GM19239 (cell line): ENCODE measurements at regions not wholly inside any gene's neighbourhood (a gene's known extent, or its start where the extent isn't known, plus 50 kb on each side); places are given as distances from the start of the nearest gene placed in this dataset.
A peak's percentile ranks its signal among the peaks of the same experiment; 100 is the strongest.
"Not testable (repeated sequence)": the region's sequence is repeated elsewhere in the genome, so short reads cannot be mapped to it uniquely, and the experiment has no call there.

Experiments used
- DNase-seq: peaks from one replicate; pipeline ENCODE4 v3.0.0; 2011; ENCODE audit warnings: low spot score; ENCODE audit not compliant: insufficient read length
- FAIRE-seq: peaks from 2 replicates; lab custom pipeline; 2011; peaks lifted over from hg19 to GRCh38; lab: Jason Lieb, UNC

DNA sequence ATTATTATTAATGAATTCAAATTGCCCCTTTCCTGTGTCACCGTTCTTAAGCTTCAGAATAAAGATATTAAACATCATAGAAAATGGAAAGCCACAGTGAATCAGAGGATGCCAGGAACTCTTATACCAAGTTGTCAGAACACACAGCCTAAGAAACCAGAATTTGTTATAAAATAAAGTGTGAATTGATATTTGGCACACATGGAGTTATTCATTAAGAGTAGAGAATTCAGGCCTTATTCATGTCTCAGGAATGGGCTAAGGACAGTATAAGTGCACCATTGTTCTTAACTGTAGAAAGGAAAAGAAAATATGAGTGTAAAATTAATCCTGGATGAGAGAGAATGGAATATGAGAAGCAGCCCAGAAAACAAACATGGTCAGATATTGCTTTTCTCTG is 86.7 kb upstream of the ATP8B1 start:
- DNase-seq (no peak), FAIRE-seq (no peak)

- FAIRE-seq (no peak), DNase-seq (no peak)
Observed at GRCh38 chr18:57887543-57888383, 84.6 kb upstream of the ATP8B1 start.

GRCh38 chr18:57885931-57886330 is 82.8 kb upstream of the ATP8B1 start:
- DNase-seq = no peak
- no peak for FAIRE-seq

- no peak for DNase-seq
Observed at GRCh38 chr18:57882465-57882864, 79.3 kb upstream of the ATP8B1 start.

DNA sequence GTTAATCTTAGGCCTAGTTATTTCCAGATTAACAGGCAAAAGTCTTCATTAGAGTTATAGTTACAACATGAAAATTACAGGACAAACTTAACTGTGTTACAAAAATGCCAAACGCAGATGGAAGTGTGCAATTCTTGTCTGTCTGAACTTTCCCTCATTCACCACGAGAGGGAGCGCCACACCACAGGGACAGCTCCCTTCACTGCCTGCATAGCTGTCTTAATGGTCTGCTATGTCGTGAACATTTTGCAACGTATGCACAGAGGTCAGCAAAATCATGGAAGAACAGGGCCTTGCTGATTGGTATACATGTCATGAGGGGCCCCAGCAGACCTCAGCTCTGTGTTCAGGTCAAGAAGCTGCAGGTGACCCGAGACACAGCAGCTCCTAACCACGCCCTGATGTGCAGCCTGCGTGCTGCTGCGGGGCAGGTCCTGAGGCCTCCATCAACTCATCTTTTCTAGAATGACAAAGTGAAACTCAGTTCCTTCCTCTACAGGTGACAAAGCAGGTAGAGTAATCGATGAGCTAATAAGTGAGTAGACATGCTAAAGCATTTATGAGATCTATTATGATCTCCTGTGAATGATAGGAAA is 78.8 kb upstream of the ATP8B1 start:
- peak; percentile 34 for DNase-seq
- peak; percentile 91 for FAIRE-seq

More at GRCh38 chr18:57882465-57882864, 79.3 kb upstream of the ATP8B1 start:
- FAIRE-seq = no peak

DNA sequence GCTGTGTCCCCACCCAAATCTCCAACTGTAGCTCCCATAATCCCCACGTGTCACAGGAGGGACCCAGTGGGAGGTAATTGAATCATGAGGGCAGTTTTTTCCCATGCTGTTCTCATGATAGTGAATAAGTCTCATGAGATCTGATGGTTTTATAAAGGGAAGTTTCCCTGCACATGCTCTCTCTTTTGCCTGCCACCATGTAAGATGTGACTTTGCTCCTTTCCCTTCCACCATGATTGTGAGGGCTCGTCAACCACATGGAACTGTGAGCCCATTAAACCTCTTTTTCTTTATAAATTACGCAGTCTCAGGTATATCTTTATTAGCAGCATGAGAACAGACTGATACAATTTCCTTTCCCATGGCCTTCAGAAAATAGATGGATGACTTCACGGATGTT is 76.8 kb upstream of the ATP8B1 start:
- not testable (repeated sequence) for FAIRE-seq, DNase-seq

GRCh38 chr18:57869221-57869620 is 66.1 kb upstream of the ATP8B1 start:
- DNase-seq = no peak
- no peak for FAIRE-seq

GRCh38 chr18:57866355-57866754 is 63.2 kb upstream of the ATP8B1 start:
- no peak for DNase-seq
- no peak for FAIRE-seq

DNA sequence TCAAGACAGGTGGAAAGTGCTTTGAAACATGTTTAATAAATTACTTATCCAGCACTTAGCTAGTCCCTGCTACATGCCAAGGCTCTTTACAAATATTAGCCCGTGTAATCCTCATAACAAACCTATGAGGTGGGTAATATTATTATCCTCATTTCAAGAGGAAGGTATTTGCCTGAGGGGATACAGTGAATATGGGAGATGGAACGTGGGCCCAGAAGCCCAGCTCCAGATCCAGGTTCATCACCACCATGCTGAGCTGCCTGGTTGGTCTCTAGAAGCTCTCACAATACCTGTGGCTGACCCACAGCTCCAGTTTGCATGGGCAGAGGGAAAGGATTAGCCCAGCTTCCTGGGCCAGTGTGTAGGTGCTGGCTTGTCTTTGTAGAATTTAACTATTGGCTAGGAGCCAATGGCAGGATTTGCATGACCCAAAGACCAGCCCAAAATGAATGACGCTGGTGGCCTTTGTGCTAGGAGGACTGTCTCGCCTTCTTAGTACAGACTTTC is 61.6 kb upstream of the ATP8B1 start:
- FAIRE-seq = no peak
- DNase-seq = no peak

GRCh38 chr18:57863706-57864105 is 60.6 kb upstream of the ATP8B1 start:
- DNase-seq (no peak), FAIRE-seq (no peak)

GRCh38 chr18:57859314-57859713 is 56.2 kb upstream of the ATP8B1 start:
- peak; percentile 86 for FAIRE-seq

GRCh38 chr18:57856557-57857280 is 53.6 kb upstream of the ATP8B1 start:
- FAIRE-seq (no peak), DNase-seq (no peak)

More at GRCh38 chr18:57859314-57859713, 56.2 kb upstream of the ATP8B1 start:
- peak; percentile 40 for DNase-seq

GRCh38 chr18:57856128-57856527 is 53.0 kb upstream of the ATP8B1 start:
- FAIRE-seq = no peak
- no peak for DNase-seq

DNA sequence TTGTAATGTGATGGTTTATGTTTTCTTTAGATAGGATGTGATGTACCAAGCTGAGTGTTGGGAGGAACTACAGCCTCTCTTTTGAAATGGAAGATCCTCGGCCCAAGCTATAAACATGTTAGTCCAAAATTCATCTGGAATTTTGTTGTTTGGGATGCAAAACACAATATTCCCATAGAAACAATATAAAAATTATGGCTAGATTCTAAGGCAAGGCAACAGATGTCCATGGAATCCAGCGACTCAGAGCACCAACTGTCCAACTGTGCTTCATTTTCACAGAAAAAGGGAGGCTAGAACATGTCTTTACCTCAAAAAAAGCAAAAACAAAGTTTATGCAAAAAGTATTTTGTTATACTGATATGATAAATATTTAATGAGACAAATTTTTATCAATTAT is 52.4 kb upstream of the ATP8B1 start:
- FAIRE-seq = no peak
- no peak for DNase-seq

DNA sequence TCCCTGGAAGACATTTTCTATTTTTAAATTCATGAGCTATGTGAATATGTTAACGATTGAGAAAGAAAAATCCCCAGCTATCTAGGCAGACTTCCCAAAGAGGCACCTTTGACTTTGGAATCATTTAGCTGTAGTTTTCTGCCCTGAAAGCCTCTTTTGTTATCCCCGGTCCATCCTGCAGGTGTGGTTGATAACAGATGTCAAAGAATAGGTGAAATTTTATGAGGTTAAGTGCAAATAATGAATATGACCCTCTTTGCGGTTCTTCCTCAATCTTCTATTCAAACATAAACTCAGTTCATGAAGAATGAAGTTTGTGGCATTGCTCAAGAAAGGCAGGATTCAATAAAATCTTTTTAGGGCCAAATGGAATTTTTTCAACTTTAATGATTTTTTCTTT is 51.6 kb upstream of the ATP8B1 start:
- DNase-seq (no peak), FAIRE-seq (no peak)

DNA sequence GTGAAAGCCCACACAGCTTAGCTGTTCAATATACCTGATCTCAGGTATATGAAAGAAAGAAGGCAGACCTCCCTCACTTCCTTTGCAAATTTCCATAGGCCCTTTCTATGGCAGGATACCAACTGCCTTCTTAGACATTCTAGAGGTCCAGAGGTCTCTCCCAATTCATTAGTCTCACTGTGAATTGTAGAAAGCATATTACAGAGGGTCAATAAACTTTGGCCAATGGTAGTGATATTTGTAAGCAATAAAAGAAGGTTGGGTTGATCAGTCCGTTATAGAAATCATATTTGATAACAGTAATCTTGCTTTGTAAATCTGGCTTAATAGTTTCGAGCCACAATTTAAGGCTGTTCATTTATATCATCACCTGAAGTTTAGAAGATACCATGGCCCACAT is 50.7 kb upstream of the ATP8B1 start:
- DNase-seq (no peak), FAIRE-seq (no peak)

DNA sequence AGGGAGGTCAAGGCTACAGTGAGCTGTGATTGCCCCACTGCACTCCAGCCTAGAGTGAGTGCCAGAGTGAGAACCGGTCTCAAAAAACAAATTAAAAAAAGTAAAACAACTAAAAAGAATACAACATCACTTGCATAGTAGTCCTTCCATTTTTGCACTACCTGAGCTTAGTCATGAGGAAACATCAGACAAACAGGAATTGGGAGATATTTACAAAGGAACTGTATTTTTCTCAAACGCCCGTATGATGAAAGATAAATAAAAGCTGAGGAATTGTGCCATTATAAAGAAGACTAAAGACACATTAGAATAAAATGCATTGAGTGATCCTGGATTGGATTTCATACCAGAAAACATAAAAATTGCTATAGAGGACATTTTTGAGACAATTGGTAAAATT is 50.0 kb upstream of the ATP8B1 start:
- FAIRE-seq (no peak), DNase-seq (no peak)
